Dermis blood vessel endothelial cell (primary cell): ENCODE measurements at regions not wholly inside any gene's neighbourhood (a gene's known extent, or its start where the extent isn't known, plus 50 kb on each side); places are given as distances from the start of the nearest gene placed in this dataset.

Experiments
- DNase-seq: peaks from one replicate; pipeline ENCODE4 v3.0.0; 2010

DNA sequence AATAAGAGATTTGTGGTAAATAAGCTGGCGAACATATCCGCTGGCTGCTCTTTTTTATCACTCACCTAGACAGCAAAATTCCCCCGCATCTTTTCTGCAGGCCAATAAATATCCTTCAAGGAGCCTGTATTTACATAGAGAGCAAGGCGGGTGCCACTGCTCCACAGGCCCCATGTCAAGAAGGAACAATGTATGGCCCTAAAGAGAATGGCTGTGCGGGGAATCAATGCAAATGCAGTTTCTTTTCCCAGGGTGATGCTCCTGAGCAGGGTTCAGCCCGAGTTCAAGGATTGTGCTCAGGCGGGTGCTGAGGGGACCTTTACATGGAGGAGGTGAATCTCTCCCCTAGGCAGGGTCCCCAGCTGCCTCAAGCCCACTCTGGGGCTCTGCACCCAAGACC lies 494.2 kb upstream of the ZMIZ1 start:
- no peak for DNase-seq

DNA sequence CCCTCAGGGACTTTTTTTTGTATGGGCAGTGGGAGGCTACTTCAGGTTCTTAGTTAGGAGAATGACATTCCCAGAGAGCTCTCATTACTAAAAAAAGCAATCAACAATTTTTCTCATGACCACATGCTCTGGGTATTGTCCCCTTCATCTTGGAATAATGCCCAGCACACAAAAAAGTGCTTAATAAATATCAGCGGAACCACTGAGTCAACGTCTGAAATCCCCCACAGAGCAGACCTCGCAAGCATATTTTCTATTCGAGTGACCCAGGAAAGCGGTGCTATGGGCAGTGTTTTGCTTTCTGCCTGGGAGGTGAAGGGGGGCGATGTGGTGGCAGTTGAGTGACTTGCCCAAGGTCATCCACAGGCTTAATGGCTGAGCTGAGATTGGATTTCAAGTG lies 493.4 kb upstream of the ZMIZ1 start:
- DNase-seq: peak; percentile 63

DNA sequence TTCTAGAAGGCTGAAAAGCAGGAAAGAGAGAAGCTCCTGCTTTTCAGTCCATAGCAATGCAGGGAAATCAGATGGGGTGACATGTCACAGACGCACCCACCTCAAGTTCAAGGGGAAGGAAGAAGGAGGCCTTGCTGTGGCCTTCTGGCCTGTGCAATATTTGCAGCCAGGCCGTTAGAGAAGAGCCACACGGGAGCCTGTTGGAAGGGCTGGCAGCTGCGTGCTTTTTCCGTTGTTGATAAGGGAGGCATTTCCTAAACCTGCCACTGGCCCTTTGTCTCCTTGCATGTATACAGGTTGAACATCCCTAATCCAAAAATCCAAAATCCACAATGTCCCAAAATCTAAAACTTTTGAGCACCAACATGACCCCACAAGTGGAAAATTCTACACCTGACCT lies 492.5 kb upstream of the ZMIZ1 start:
- DNase-seq: peak; percentile 21

DNA sequence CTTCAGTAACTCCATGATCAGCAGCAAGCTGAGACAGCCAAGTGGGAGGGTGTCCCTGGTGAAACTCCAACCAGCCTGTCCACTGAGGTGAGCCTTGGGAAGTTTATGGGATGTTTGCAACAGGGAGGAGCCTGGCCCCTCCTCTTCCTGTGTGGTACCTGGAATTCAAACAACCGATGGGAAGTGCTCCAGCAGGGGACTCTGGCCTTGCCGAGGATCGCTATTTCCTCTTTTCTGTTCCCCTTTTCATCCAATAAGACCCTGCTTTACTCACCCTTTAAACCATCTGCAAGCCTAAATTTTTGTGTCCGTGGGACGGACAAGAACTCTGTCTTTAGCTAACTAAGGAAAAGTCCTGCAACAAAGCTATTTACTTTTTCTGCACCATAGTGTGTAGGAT lies 491.1 kb upstream of the ZMIZ1 start:
- no peak for DNase-seq

DNA sequence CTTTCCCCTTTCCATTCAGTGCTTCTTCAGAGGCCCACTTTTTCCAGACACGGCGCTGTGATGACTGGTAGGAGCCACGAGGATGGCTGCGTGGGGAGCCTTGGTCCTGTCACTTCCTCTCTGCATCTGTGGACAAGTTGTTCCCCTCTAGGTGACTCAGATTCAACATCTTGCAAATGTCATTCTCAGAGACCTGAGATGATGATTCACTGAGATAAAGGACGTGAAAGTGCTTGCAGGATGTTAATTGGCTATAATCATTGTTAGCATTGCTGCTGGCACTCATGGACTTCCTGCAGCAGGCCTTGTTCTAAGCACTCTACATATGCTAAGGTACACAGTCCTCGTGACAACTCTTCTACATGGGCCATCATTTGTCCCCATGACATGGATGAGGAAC lies 489.8 kb upstream of the ZMIZ1 start:
- DNase-seq: peak; percentile 21

DNA sequence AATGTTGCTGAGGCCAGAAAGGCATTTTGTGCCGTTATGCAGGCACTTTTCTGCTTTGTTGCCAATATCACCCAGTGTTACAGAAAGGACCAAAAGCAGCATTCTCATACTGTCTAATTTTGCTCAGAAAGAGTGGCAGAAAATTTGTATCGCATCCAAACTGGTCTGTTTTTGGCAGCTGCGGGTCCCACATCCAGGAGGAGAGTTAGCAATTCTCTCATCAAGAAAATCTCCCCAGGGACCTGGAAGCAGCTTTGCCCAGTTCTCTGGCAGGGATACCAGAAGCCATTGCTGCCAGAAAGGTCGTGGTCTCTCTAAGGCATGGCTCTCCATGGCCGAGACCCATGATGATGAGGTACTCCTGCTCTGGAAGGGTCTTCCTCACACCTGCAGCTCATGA lies 489.2 kb upstream of the ZMIZ1 start:
- no peak for DNase-seq

DNA sequence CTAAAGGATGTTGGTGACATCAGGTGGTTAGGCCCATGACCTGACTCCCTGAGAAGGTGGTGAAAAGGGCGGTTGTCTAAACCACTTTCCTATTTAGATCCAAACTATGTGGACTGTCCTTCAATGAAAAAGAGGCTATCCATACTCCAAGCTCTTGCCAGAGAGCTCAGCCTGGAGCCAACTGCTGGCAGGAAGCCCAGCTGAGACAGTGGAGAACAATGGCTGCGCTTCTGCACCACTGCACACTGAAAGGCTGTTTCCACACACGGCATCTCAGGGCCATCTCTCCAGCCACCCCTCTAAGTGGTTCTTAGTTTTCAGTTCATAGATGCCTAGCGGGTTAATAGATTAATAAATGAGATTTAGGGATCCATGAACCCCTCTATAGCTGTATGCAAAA lies 488.8 kb upstream of the ZMIZ1 start:
- peak; percentile 79 for DNase-seq

DNA sequence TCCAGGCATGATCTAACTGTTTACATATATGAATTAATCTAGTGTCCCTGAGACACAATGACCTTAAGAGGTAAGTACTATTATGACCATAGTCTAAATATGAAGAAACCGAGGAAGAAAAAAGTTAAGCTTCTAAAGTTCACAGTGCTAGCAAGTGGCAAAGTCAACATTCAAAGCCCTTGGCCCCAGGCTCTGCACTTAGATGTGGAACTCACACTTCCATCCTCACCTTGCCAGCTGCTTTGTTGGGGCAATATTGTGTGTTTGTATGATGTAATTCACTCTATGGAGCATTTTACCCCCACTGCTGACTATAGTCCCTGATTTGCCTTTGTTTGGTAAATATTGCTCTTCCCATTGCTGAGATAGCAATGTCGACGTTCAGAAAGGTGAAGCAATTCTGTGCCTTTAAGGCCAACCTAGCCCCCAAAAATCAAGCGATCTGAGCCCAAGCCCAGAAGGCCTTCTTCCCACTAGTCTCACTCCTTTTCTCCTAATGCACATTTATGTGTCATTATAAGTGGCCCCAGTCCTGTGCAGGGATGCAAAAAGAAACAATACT lies 487.6 kb upstream of the ZMIZ1 start:
- no peak for DNase-seq

DNA sequence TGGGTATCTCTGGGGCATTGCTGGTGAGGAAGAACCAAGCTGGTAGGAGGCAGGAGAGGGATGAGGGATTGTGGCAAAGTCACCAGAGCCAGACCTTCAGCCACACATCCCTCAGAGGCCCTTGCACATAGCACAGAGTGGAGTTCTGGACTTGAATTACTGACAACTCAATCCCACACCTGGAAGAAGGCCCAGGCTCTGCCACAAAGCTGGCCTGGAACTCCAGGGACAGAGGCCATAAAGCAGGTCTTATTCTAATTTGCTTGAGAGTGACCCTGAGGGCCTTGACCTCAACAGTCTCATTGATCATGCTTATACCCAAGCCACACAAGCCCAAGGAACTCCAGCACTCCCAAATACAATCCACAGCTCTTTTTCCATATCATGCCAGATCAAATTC lies 486.2 kb upstream of the ZMIZ1 start:
- DNase-seq: no peak

DNA sequence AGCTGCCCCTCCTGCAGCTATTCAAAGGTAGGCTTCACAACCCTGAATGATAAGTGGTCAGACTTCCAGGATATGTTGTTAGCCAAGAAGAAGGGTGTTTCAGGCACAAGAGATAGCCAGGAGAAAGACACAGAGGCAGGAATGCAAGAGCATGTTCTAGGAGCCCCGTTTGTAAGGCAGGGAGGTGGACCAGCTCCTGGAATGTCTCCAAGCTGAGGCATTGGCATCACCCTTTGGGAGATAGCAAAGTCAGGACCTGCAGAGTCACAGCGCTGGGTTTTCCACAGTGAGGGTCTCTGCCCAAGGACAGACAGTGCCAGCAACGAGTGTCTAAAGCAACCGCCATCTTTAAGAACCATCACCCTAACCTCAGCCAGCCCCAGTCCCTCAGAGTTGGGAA lies 484.5 kb upstream of the ZMIZ1 start:
- no peak for DNase-seq

DNA sequence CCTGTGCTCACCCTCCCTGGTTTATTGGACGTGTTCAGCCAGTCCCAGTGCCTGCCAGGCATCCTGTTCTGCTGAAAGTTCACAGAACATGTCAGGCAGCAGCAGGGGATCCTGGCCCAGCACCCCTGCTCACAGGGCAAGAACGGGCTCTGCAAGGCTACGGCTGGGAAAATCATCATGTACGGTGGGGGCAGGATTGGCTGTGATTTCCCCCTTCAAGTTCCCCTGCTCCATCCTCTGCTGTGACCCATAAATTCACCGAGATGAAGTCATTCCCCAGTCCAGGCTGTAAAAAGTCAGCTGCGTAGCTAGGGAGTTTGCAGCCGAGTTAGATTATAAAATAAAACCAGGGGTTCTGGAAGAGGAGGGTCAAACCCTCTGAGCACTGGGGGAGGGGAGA lies 484.1 kb upstream of the ZMIZ1 start:
- DNase-seq: no peak

DNA sequence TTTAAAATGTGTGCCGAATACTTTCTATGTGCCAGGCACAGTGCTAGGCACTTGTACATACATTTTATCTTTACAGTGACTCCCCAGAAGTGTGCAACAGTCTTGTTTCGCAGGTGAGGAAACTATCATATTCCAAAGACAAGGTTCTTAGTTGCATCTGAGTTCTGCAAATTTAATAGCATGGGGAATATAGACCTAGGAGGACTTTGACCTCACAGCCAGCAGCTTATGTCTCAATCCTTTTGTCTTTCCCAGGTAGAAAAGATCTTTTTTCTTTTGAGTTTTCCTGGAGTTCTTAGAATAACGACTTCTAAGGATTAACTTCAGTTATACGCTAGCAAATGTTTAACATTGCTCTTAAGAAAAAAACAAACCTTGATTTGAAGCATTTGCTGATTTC lies 482.8 kb upstream of the ZMIZ1 start:
- no peak for DNase-seq

DNA sequence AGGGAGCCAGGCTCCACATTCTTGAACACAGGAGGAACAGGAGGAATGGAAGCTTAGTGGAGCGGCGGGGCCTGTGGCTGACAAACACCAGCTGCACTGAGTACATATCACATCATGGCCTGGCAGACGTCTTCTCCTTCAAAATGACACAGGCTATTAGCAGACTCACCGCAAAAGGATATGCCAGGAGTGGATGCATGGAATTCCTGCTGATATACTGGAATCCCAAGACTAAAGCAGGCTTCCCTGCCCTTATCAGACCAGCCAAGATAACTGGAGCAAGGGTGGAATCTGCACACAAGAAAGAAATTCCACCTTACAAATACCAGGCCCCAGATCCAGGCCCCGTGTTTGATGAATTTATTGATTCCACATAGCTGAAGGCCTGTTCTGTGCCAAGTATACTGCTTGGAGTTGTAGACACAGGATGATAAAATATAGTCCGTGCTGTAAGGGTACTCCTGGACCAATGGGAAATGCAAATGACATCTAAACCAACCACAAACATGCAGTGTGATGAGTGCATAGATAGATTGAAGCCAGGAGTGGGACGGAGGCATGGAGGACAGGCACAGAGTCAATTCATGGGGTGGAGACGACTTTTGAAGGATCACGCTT lies 480.5 kb upstream of the ZMIZ1 start:
- no peak for DNase-seq

DNA sequence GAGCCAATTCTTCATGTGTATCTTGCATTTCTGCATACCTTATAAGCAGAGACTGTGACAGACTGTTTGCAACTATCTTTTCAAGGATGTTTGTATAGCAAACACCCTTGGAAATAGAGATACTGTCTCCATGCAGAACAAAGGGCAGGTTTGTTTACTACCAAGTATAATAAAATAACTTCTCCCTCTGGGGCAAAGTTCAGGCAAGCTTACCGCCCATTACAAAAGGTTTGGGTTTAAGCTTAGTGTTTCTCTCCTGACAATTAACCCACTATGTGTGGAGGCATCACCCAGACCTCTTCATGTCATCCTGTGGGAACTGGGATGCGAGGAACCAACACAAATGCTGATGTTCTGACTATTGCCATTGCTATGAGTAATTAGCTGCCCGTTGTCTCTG lies 479.1 kb upstream of the ZMIZ1 start:
- no peak for DNase-seq

DNA sequence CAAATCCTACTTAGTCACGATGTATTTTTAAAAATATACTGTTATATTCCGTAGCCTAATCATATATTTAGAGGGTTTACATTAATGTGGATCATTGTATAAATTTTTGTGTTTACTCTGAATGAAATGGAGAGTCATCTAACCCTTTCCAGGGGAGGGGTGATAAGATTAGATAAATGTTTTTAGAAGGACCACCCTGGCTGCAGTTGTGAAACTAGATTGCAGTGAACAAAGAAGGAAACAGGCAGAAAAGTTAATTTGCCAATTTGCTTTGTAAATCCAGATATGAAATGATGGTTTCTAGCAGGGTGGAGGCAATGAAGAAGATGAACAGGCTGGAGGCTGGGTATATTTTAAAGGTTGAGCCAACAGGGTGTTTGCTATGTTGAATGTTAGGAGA lies 477.7 kb upstream of the ZMIZ1 start:
- DNase-seq: no peak

DNA sequence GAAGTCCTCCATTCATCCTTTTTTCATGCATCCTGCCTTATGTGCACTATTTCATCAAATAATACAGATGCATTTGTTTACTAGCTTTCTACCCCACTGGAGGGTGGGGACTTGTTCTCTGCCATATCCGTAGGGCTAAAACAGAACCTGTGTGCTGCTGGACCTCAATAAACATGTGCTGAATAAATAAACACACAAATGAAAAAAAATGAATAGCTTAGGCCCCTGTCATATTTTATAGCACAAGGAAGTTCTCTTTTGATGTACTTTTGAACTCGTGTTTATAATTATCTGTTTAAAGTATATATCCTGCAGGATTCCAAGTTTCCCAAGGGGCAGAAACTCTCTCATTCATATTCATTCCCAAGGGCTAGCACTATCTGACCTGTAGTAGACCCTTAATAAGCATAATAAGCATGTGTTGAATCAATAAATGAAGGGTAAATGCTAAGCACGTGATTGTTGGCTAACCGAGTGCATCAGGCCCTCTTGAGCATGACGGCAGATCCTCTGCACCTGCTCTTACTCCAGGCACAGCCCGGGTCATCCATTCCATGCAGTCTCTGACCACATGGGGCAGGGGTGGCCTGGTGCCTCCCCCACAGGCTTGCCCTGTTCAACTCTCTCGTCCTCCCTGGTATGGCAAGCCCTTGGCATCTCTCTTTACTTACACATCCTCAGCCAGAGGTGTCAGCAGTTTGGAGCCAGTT lies 474.1 kb upstream of the ZMIZ1 start:
- DNase-seq: no peak

DNA sequence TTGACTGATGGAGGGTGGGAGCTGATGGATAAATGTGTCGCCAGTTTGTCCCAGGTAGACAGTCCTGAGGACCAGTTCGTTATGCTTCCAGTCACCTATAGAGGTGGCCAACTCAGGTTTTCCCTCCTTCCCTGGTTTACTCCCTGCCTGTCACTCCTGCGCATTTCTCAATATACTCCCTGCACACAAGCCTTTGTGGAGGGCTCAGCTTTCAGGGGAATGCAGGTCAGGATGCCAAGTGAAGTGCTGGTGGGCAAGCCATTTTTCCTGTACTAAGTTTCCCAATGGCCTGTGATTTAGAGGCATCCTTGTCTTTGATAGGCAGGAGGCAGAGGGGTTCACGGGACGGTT lies 473.5 kb upstream of the ZMIZ1 start:
- DNase-seq: no peak

DNA sequence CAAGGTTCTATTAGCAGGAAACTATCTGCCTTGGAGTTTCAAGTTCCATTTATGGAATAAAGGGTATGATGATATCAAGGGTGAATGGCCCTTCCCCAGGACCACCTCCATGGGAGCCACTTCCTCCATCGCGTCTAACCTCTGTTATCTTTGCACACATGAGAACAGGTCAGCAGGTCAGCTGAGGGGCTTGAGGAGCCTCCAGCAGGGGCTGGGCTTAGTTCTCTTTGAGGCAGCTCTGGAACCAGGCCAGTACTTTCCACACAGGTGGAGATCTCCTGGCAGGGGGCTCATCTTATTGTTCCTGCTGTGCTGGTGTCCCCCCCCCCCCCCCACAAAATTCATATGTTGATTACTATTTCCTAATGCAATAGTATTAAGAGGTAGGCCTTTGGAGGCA lies 472.2 kb upstream of the ZMIZ1 start:
- DNase-seq: no peak

DNA sequence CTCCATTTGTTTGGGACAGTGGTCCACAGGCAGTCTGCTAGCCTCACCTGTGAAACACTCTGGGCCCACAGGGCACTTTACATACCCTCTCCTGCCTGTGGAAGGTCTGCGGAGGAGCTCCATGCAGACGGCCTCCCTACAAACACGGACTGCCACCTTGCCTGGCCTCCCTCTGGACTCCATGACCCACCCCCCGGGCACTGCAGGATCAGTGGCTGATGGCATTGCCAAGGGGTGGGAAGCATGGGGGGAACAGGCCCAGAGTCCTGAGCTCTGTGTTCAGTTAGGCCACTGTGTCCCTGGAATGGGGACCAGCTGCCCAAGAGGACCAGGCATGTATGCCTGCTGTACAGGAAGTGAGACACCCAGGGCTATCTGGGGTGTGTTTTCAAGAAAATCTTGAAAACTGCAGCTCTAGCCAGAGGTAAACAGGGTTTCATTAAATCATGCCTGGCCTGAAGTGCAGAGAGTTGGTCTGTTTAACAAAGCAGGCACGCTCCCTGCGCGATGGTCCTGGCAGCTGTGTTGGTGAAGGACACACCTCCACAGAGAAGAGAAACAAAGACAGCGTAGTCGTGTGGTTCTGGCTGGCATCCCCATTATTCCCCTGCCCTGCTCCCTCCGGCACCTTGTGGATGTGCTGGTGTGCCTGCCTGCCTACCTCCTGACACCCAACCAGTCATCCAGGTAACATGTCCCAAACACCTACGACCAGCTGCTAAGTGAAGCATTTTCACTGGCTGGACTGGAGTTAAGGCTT lies 470.8 kb upstream of the ZMIZ1 start:
- no peak for DNase-seq

DNA sequence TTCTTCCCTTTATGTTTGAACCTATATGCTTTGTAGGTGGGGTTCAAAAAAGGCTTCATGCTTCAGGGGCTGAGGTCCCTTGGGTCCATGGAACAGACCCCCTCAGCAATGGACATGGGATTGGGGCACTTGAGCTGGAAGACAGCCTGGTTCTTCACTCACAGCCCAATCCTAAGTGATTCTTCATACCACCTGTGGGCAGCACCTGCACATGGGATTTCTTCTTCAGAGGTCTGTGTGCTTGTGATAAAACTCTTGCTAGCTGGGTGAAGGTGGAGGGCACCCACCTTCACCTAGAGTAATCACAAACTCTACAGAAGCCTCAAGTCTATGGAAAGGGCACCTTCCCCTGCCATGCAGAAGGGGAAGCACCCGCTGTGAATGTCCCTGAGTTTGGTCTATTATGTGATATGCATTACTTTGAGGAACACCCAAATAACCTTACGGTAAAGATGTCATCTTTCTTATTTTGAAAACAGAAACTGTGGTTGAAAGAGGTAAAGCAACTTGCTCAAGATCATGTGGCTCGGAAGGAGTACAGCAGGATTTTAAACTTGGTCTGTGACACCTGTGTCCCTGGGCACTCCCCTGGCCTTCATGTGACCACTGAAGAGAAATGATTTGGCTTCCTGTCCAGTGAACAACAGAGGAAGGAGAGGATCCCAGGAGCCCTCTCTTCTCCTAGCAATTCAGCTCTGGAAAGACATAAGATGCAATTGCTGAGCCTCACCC lies 469.5 kb upstream of the ZMIZ1 start:
- DNase-seq: no peak

DNA sequence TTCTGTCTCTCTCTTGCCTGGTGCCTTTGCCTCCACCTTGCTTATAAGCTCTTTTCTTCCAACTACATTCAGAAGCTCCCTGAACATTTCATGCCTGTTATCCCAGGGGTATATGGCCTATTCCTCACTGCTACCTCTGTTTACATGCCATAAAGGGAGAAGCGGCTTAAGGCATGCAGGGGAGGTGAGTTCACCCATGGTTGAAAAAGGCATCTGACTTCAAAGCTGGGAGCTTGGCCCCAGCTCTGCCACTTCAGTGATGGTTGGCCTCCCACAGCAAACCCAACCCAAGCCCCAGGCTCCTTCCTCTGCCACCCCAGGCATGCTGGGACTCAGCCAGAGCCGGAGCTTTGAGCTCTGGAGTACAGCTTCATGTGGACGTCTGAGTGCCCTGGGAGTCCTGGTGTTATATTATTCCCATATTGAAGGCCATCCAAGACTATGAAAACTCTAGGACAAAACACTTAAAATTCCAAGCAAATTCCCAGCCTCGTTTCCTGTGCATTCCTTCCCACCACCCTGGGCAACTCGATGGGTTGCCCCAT lies 468.6 kb upstream of the ZMIZ1 start:
- no peak for DNase-seq

DNA sequence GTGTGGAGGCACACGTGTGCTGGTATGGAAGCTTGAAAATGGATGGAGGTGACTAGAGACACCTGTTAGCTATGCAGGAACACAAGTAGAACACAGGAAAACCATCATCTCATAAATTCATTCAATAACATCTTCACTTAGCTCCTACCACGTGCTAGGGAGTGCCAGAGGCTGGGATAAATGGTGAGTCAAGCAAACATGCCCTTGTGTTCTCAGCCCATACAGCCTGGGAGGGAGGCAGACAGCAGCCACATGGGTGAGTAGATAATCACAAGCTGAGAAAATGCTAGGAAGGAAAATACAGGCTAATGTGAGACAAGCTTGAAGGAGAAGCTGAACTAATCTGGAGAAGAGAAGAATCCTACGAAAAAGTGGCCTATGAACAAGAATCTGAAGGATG lies 468.0 kb upstream of the ZMIZ1 start:
- no peak for DNase-seq
